SK-N-SH (cell line): ENCODE measurements at regions not wholly inside any gene's neighbourhood (a gene's known extent, or its start where the extent isn't known, plus 50 kb on each side); places are given as distances from the start of the nearest gene placed in this dataset.

Source experiments
- CTCF ChIA-PET: fragments of 300-600, 350-600 bp; formaldehyde crosslinking; extraction: SDS; loops from one replicate; lab custom pipeline; 2021; lab: Yijun Ruan, JAX
- POLR2A ChIA-PET: fragments of 350-600 bp; sonication (Branson Sonifier 250); formaldehyde crosslinking; extraction: SDS; loops from one replicate; lab custom pipeline; 2020; ENCODE audit warnings: antibody characterized with exemption, inconsistent platforms; lab: Yijun Ruan, JAX
- DNase-seq: peaks from one replicate; pipeline ENCODE4 v3.0.0; 2012
- H2AFZ ChIP-seq: fragments of 200-600 bp; sonication (generic); 2 replicates; pipeline ENCODE4 v1.8.1; 2016; ENCODE audit warnings: antibody characterized with exemption, mild to moderate bottlenecking, low read depth
- H3F3A ChIP-seq: fragments of 200-600 bp; sonication (generic); replicated peaks from 2 replicates; pipeline ENCODE3; 2016; ENCODE audit warnings: antibody characterized with exemption, mild to moderate bottlenecking; ENCODE audit not compliant: insufficient read depth
- H3K27ac ChIP-seq, 2 experiments: fragments of 200-500 bp in 1 of 2; fragments of 200-600 bp in 1 of 2; sonication (Bioruptor generic) in 1 of 2; sonication (generic), shearing (Covaris generic) in 1 of 2; 2 replicates each; pipeline versions ENCODE4 v1.5.1 to v1.6.1; 2014 to 2016; ENCODE audit warnings: low read depth in 2 of 2, inconsistent platforms in 1 of 2, low read length in 1 of 2, mild to moderate bottlenecking in 1 of 2, mixed read lengths in 1 of 2
- H3K27me3 ChIP-seq: fragments of 200-600 bp; sonication (generic), shearing (Covaris generic); 2 replicates; pipeline ENCODE4 v1.6.1; 2016; ENCODE audit warnings: mixed run types; ENCODE audit not compliant: insufficient read depth
- H3K36me3 ChIP-seq, 2 experiments: fragments of 200-500 bp in 1 of 2; fragments of 200-600 bp in 1 of 2; sonication (Bioruptor generic) in 1 of 2; sonication (generic) in 1 of 2; replicated peaks in 1 of 2; 2 replicates each; pipeline versions ENCODE3 to v1.5.1; 2014 to 2016; ENCODE audit warnings: low read length in 1 of 2, mild to moderate bottlenecking in 1 of 2; ENCODE audit not compliant: insufficient read depth in 2 of 2, control insufficient read depth in 1 of 2
- H3K4me1 ChIP-seq, 2 experiments: fragments of 200-500 bp in 1 of 2; fragments of 200-600 bp in 1 of 2; sonication (Bioruptor generic) in 1 of 2; sonication (generic), shearing (Covaris generic) in 1 of 2; 2 replicates each; pipeline versions ENCODE4 v1.5.1 to v1.6.1; 2014 to 2016; ENCODE audit warnings: low read depth in 1 of 2, low read length in 1 of 2, mixed run types in 1 of 2; ENCODE audit not compliant: insufficient read depth in 2 of 2, control insufficient read depth in 1 of 2
- H3K4me2 ChIP-seq: fragments of 200-600 bp; sonication (generic), shearing (Covaris generic); 2 replicates; pipeline ENCODE4 v1.6.1; 2017; ENCODE audit warnings: mixed run types
- H3K4me3 ChIP-seq, 2 experiments: fragments of 200-500 bp in 1 of 2; fragments of 200-600 bp in 1 of 2; sonication (Bioruptor generic) in 1 of 2; sonication (generic), shearing (Covaris generic) in 1 of 2; 2 replicates each; pipeline versions ENCODE4 v1.5.1 to v1.8.1; 2014 to 2016; ENCODE audit warnings: low read depth in 2 of 2, inconsistent platforms in 1 of 2, low read length in 1 of 2, mild to moderate bottlenecking in 1 of 2, mixed read lengths in 1 of 2, moderate library complexity in 1 of 2
- H3K79me2 ChIP-seq: fragments of 200-600 bp; sonication (generic); 2 replicates; pipeline ENCODE4 v1.8.1; 2017; ENCODE audit warnings: mild to moderate bottlenecking; ENCODE audit not compliant: insufficient read depth
- H3K9ac ChIP-seq: fragments of 200-600 bp; sonication (generic); 2 replicates; pipeline ENCODE4 v1.6.1; 2017; ENCODE audit warnings: mixed run types
- H3K9me2 ChIP-seq: fragments of 200-600 bp; sonication (generic); 2 replicates; pipeline ENCODE4 v1.6.1; 2017; ENCODE audit warnings: mixed run types
- H3K9me3 ChIP-seq: fragments of 200-600 bp; sonication (generic); 2 replicates; pipeline ENCODE4 v1.6.1; 2017; ENCODE audit warnings: mixed run types, mild to moderate bottlenecking, moderate library complexity
- H4K20me1 ChIP-seq: fragments of 200-600 bp; sonication (generic); 2 replicates; pipeline ENCODE4 v1.6.1; 2017; ENCODE audit warnings: mild to moderate bottlenecking, mixed run types; ENCODE audit not compliant: insufficient read depth
- CTCF ChIP-seq: fragments of 200-600 bp; sonication (generic); IDR thresholded peaks from 2 replicates; pipeline ENCODE4 v1.6.1; 2017; ENCODE audit warnings: antibody characterized with exemption, mild to moderate bottlenecking, moderate library complexity
- EP300 ChIP-seq, 2 experiments: IDR thresholded peaks; 2 replicates each; pipeline versions ENCODE4 v1.4.0 to v1.6.1; 2012; ENCODE audit warnings: borderline replicate concordance in 1 of 2, low read depth in 1 of 2, low read length in 1 of 2
- EZH2phosphoT487 ChIP-seq: fragments of 200-600 bp; sonication (generic); IDR thresholded peaks from 2 replicates; pipeline ENCODE4 v1.6.1; 2017; ENCODE audit warnings: low read depth, mixed run types, mild to moderate bottlenecking, antibody characterized with exemption, moderate library complexity, borderline replicate concordance
- FOSL2 ChIP-seq: IDR thresholded peaks from 2 replicates; pipeline ENCODE4 v1.4.0; 2012; ENCODE audit warnings: low read depth, mild to moderate bottlenecking, moderate library complexity, borderline replicate concordance
- FOXJ3 ChIP-seq: sonication (generic); formaldehyde crosslinking; IDR thresholded peaks from 2 replicates; pipeline ENCODE4 v1.5.1; 2020; ENCODE audit warnings: mild to moderate bottlenecking, missing genetic modification reagents
- NRF1 ChIP-seq: IDR thresholded peaks from 2 replicates; pipeline ENCODE4 v1.6.1; 2012; ENCODE audit warnings: low read depth, mild to moderate bottlenecking, low read length
- RXRA ChIP-seq: IDR thresholded peaks from 2 replicates; pipeline ENCODE4 v1.4.0; 2012; ENCODE audit warnings: low read depth, mild to moderate bottlenecking, borderline replicate concordance
- SIN3A ChIP-seq: IDR thresholded peaks from 2 replicates; pipeline ENCODE4 v1.6.1; 2012; ENCODE audit warnings: low read depth, mild to moderate bottlenecking, low read length, moderate library complexity, borderline replicate concordance
- TEAD4 ChIP-seq: IDR thresholded peaks from 2 replicates; pipeline ENCODE4 v1.4.0; 2012; ENCODE audit warnings: mild to moderate bottlenecking, borderline replicate concordance; ENCODE audit not compliant: insufficient read depth
- USF2 ChIP-seq: fragments of 150-350 bp; IDR thresholded peaks from 2 replicates; pipeline ENCODE4 v1.6.1; 2017; ENCODE audit warnings: antibody characterized with exemption, low read length, low read depth, borderline replicate concordance
- YY1 ChIP-seq: IDR thresholded peaks from 2 replicates; pipeline ENCODE4 v1.4.0; 2012; ENCODE audit warnings: low read depth, mild to moderate bottlenecking
- WGBS: methylation state at CpG from one replicate; pipeline ENCODE4 v1.1.6; 2017; ENCODE audit warnings: low lambda C conversion rate; 5-methylcytosine and 5-hydroxymethylcytosine counted together

GRCh38 chr5:143698574-143698973 lies 113.4 kb upstream of the HMHB1 start:
- Histone ChIP-seq H3K27ac (no peak overlapping the region), H3K36me3 (no peaks in the 10 kb centered on the region), H4K20me1 (no peaks in the 10 kb centered on the region), H3K4me2 (no peak overlapping the region), H3K4me1 (no peaks in the 10 kb centered on the region; a peak in 1 of 4 replicates), H3K9ac (no peak overlapping the region), H3K9me3 (no peaks in the 10 kb centered on the region), H3K79me2 (no peaks in the 10 kb centered on the region), H3K9me2 (no peaks in the 10 kb centered on the region), H3K27me3 (no peaks in the 10 kb centered on the region), H2AFZ (no peak overlapping the region), H3K4me3 (no peak overlapping the region), H3F3A (no peaks in the 10 kb centered on the region)
- TF ChIP-seq EP300 (IDR thresholded peaks at IDR 0.05; ENCODE audit: borderline replicate concordance in 1 of 2, low read depth in 1 of 2, low read length in 1 of 2) (no peak), FOSL2 (no peak), FOXJ3 (CRISPR knock-in tag) (no peak), CTCF (no peak), TEAD4 (no peak), RXRA (no peak), EZH2phosphoT487 (no peak)
- no peak for DNase-seq
- 71% methylated on average over 3 of the region's 3 CpGs for WGBS
- CTCF ChIA-PET: no interaction called here
- POLR2A ChIA-PET: no interaction called here

- no peak overlapping the region for H3K9ac ChIP-seq
- no peak overlapping the region for H2AFZ ChIP-seq
- no peak overlapping the region for H3K27ac ChIP-seq
- H3F3A ChIP-seq: no peaks in the 10 kb centered on the region
- POLR2A ChIA-PET: no interaction called here
- H3K4me2 ChIP-seq: no peak overlapping the region
- no peaks in the 10 kb centered on the region for H4K20me1 ChIP-seq
- H3K9me2 ChIP-seq: no peaks in the 10 kb centered on the region
- TF ChIP-seq USF2: no peak
- no peak for TF ChIP-seq NRF1
- no peak for TF ChIP-seq RXRA
- TF ChIP-seq CTCF: no peak
- no peak for TF ChIP-seq YY1
- TF ChIP-seq SIN3A: no peak
- no peak for TF ChIP-seq EP300 (IDR thresholded peaks at IDR 0.05; ENCODE audit: borderline replicate concordance in 1 of 2, low read depth in 1 of 2, low read length in 1 of 2)
- 58% methylated on average over 4 of the region's 4 CpGs for WGBS
- no peak overlapping the region for H3K4me3 ChIP-seq
- no peaks in the 10 kb centered on the region; a peak in 1 of 4 replicates for H3K4me1 ChIP-seq
- H3K9me3 ChIP-seq: no peaks in the 10 kb centered on the region
- H3K36me3 ChIP-seq: no peaks in the 10 kb centered on the region
- CTCF ChIA-PET: no interaction called here
- H3K79me2 ChIP-seq: no peaks in the 10 kb centered on the region
- DNase-seq: no peak
- H3K27me3 ChIP-seq: no peaks in the 10 kb centered on the region
These were observed 115.0 kb upstream of the HMHB1 start for GRCh38 chr5:143696921-143697320.
